GM13977 (cell line): ENCODE measurements at regions not wholly inside any gene's neighbourhood (a gene's known extent, or its start where the extent isn't known, plus 50 kb on each side); places are given as distances from the start of the nearest gene placed in this dataset.

Experiments
- DNase-seq: peaks from one replicate; pipeline ENCODE4 v3.0.0; 2012; ENCODE audit warnings: low spot score
- in situ Hi-C: fragments of 300-500 bp; cut with MboI; formaldehyde crosslinking; loops from one replicate; pipeline ENCODE4 v1.12.0; 2022; ENCODE audit warnings: low sequenced_read_pairs, low pct_unique_long_range_greater_than_20kb, mixed read lengths, inconsistent platforms; ENCODE audit not compliant: unreplicated experiment
- TF ChIP-seq, protein P1 (sequence below): IDR thresholded peaks from 2 replicates; pipeline ENCODE4 v1.5.1; 2012; ENCODE audit warnings: mild to moderate bottlenecking, control low read depth; ENCODE audit not compliant: insufficient read depth; ENCODE audit errors: extremely low read depth, missing control alignments

DNA sequence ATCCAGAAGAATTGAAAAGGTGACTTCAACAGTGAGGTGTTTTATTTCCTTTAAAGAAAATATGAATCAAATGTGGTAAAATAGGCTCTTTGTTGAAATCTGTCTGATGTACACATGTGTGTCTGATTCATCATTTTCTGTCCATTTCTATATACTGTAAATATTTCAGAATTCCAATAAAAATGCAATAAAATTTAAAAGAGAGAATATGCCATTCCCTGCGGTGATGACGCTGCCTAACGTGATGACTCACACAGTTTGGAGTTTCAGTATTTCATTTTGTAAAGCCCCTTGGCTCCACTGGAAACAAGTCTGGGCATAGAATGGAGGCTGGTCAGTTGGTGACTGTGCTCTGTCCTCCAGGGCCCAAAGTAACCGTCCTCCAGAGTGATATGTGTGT lies 482.5 kb upstream of the CDH5 start:
- DNase-seq, result no peak
- in situ Hi-C loops, result no loop called here
- TF ChIP-seq, protein P1, sequence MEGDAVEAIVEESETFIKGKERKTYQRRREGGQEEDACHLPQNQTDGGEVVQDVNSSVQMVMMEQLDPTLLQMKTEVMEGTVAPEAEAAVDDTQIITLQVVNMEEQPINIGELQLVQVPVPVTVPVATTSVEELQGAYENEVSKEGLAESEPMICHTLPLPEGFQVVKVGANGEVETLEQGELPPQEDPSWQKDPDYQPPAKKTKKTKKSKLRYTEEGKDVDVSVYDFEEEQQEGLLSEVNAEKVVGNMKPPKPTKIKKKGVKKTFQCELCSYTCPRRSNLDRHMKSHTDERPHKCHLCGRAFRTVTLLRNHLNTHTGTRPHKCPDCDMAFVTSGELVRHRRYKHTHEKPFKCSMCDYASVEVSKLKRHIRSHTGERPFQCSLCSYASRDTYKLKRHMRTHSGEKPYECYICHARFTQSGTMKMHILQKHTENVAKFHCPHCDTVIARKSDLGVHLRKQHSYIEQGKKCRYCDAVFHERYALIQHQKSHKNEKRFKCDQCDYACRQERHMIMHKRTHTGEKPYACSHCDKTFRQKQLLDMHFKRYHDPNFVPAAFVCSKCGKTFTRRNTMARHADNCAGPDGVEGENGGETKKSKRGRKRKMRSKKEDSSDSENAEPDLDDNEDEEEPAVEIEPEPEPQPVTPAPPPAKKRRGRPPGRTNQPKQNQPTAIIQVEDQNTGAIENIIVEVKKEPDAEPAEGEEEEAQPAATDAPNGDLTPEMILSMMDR, result no peak

DNA sequence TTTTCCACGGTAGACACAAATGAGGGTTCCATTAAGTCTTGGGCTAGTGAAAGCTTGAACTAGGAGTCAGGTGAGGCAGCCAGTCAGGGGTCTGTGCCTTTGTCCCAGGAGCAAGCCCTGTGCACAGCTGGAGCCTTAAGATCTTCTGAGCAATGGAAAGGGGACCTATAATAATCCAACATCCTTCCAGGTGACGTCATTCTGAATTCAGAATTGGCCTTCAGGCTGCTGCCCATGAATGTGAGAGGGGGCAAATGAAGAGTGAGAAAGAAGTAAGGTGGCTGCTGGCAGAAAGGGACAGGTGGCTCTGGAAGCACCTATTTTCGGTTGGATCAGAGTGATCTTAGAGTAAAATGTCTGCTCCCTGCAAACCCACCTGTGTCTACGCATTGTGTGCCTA lies 488.1 kb upstream of the CDH5 start:
- no peak for DNase-seq
- TF ChIP-seq, protein P1, result no peak
- in situ Hi-C loops, result no loop called here

DNA sequence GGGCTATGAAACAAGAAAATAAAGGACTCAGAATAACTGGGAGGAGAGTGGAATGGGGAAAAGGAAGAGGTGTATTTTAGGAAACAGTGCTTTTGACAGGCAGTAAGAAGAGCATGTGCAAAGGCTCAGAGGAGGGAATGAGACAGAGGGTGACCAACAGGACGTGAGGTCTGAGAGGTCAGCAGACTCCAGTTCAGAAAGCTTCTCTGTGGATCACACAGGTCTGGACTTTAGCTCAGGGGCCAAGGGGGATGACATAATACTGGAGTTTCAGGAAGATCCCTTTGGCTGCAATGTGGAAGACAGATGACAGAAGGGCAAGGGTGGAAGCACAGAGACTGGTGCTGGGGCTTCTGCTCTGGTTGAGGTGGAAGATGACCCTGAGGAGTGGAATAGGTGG lies 489.9 kb upstream of the CDH5 start:
- TF ChIP-seq, protein P1, result no peak
- in situ Hi-C loops, result no loop called here
- DNase-seq, result no peak

DNA sequence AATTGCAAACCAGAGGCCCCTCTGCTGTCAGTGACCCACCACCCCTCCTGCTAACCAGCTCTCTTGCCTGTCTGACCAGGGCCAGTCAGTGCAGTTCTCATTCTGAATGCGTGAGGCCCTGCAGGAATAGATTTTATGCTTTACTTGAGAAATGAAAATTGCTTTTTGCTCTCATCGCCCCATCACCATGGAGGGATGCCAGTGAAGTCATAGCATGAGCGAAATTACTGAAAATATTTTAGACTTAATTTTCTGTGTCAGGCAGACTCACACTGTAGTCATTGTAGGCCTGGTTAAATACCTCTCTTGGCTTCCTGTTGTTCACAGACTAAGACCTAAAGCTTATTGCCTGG lies 490.5 kb upstream of the CDH5 start:
- in situ Hi-C loops, result no loop called here
- TF ChIP-seq, protein P1, result no peak
- no peak for DNase-seq

DNA sequence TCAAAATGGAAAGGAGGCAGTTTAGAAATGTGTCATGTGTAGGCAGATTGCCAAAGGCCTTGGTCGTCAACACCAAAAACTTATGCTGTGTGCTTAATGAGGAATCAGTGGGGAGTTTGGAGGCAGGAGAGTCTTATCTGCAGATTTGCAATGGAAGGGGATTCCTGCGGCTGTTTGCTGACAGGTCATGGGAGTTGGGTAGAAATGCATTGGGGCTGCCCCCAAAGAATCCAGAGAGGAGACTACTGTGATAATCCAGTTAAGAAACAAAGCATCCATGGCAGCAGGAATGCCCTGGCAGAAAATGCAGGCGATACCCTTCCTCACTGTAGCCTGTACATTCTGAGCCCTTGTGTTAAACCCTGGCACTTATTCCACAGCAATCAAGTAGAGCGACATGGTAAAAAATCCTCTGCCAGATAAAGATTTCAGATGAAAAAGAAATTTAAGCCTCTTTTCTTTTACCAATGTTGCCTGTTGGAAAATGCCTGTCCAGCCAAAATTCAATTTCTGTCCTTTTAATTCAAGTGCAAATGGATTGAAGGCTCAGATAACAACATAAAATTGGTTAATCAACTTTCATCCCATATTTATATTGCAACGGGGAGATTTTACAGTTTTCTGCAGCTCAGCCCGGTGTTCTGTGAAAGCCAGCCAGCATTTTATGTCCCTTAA lies 491.0 kb upstream of the CDH5 start:
- in situ Hi-C loops, result no loop called here
- DNase-seq, result no peak
- TF ChIP-seq, protein P1, result no peak

DNA sequence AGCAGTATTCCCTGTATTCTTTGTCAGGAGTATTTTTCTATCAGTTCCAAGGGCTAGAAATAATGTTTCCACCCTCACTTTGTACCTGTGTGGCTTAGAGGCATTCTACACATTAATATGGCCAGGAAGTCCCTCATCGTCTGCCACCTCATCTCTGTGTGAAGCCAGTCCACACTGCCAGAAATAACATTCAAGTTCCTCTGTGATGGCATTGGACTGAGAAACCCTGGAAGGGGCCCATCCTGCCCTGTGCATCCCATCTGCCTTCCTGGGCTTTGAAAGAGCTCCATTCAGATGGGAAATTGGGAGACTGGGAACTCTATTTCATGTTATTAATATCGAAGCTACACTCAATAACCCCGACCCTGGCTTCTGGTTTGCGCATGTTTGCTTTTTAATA lies 497.2 kb upstream of the CDH5 start:
- in situ Hi-C loops, result no loop called here

More for the DNA sequence above, 497.2 kb upstream of the CDH5 start:
- TF ChIP-seq, protein P1, result no peak
- no peak for DNase-seq
